Renal cortical epithelial cell (primary cell): ENCODE measurements at regions not wholly inside any gene's neighbourhood (a gene's known extent, or its start where the extent isn't known, plus 50 kb on each side); places are given as distances from the start of the nearest gene placed in this dataset.
A peak's percentile ranks its signal among the peaks of the same experiment; 100 is the strongest.

ENCODE experiments used
- DNase-seq: peaks from one replicate; pipeline ENCODE4 v3.0.0-alpha.2; 2011; ENCODE audit warnings: low read depth

GRCh38 chr2:120654381-120655134 is 81.1 kb upstream of the GLI2 start:
- no peak for DNase-seq

GRCh38 chr2:120656273-120656950 is 79.3 kb upstream of the GLI2 start:
- no peak for DNase-seq

GRCh38 chr2:120658042-120658769 is 77.5 kb upstream of the GLI2 start:
- no peak for DNase-seq

GRCh38 chr2:120658770-120659158 is 76.9 kb upstream of the GLI2 start:
- no peak for DNase-seq

GRCh38 chr2:120659275-120659977 is 76.2 kb upstream of the GLI2 start:
- no peak for DNase-seq

GRCh38 chr2:120660056-120660694 is 75.5 kb upstream of the GLI2 start:
- no peak for DNase-seq

- DNase-seq: no peak
These were observed 74.8 kb upstream of the GLI2 start for GRCh38 chr2:120660771-120661459.

GRCh38 chr2:120661551-120661950 is 74.1 kb upstream of the GLI2 start:
- no peak for DNase-seq

GRCh38 chr2:120662046-120662445 is 73.6 kb upstream of the GLI2 start:
- no peak for DNase-seq

- no peak for DNase-seq
These were observed 72.9 kb upstream of the GLI2 start for GRCh38 chr2:120662746-120663145.

- DNase-seq: no peak
These were observed 69.2 kb upstream of the GLI2 start for GRCh38 chr2:120666433-120666832.

GRCh38 chr2:120667981-120668380 is 67.7 kb upstream of the GLI2 start:
- DNase-seq: no peak

GRCh38 chr2:120669121-120669952 is 66.3 kb upstream of the GLI2 start:
- DNase-seq: peak; percentile 65

- no peak for DNase-seq
These were observed 65.7 kb upstream of the GLI2 start for GRCh38 chr2:120669971-120670370.

GRCh38 chr2:120670371-120670770 is 65.3 kb upstream of the GLI2 start:
- no peak for DNase-seq

GRCh38 chr2:120670771-120671480 is 64.7 kb upstream of the GLI2 start:
- no peak for DNase-seq

GRCh38 chr2:120672526-120673204 is 63.0 kb upstream of the GLI2 start:
- no peak for DNase-seq

- no peak for DNase-seq
These were observed 62.5 kb upstream of the GLI2 start for GRCh38 chr2:120673205-120673550.

- DNase-seq: no peak
These were observed 62.1 kb upstream of the GLI2 start for GRCh38 chr2:120673571-120674061.
